ENCODE measurements at regions not wholly inside any gene's neighbourhood (a gene's known extent, or its start where the extent isn't known, plus 50 kb on each side); places are given as distances from the start of the nearest gene placed in this dataset.

- TF ChIP-seq, protein P1, sequence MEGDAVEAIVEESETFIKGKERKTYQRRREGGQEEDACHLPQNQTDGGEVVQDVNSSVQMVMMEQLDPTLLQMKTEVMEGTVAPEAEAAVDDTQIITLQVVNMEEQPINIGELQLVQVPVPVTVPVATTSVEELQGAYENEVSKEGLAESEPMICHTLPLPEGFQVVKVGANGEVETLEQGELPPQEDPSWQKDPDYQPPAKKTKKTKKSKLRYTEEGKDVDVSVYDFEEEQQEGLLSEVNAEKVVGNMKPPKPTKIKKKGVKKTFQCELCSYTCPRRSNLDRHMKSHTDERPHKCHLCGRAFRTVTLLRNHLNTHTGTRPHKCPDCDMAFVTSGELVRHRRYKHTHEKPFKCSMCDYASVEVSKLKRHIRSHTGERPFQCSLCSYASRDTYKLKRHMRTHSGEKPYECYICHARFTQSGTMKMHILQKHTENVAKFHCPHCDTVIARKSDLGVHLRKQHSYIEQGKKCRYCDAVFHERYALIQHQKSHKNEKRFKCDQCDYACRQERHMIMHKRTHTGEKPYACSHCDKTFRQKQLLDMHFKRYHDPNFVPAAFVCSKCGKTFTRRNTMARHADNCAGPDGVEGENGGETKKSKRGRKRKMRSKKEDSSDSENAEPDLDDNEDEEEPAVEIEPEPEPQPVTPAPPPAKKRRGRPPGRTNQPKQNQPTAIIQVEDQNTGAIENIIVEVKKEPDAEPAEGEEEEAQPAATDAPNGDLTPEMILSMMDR (IDR thresholded peaks at IDR 0.05): no peak
- TF ChIP-seq POLR2A (IDR thresholded peaks at IDR 0.05): no peak
- TF ChIP-seq EP300 (IDR thresholded peaks at IDR 0.05): no peak
These were observed 818.5 kb upstream of the ROBO1 start for GRCh38 chr3:80586338-80586737.

Measured in ovary (tissue), 3 donors.